ENCODE measurements at regions not wholly inside any gene's neighbourhood (a gene's known extent, or its start where the extent isn't known, plus 50 kb on each side); places are given as distances from the start of the nearest gene placed in this dataset.
A peak's percentile ranks its signal among the peaks of the same experiment; 100 is the strongest.

- Histone ChIP-seq H3K4me1 (peaks cover 0 to 3% (median 0%) of the 10 kb centered on the region in 4 donors), H3K9me3 (no peaks in the 10 kb centered on the region), H3K27ac (no peak overlapping the region), H3K27me3 (no peaks in the 10 kb centered on the region), H3K36me3 (no peaks in the 10 kb centered on the region), H3K4me3 (no peak overlapping the region)
- no peak for TF ChIP-seq POLR2A (IDR thresholded peaks at IDR 0.05)
- TF ChIP-seq, protein P1, sequence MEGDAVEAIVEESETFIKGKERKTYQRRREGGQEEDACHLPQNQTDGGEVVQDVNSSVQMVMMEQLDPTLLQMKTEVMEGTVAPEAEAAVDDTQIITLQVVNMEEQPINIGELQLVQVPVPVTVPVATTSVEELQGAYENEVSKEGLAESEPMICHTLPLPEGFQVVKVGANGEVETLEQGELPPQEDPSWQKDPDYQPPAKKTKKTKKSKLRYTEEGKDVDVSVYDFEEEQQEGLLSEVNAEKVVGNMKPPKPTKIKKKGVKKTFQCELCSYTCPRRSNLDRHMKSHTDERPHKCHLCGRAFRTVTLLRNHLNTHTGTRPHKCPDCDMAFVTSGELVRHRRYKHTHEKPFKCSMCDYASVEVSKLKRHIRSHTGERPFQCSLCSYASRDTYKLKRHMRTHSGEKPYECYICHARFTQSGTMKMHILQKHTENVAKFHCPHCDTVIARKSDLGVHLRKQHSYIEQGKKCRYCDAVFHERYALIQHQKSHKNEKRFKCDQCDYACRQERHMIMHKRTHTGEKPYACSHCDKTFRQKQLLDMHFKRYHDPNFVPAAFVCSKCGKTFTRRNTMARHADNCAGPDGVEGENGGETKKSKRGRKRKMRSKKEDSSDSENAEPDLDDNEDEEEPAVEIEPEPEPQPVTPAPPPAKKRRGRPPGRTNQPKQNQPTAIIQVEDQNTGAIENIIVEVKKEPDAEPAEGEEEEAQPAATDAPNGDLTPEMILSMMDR (IDR thresholded peaks at IDR 0.05): no peak
- intact Hi-C loops (cut with DNase I): no loop called here
- ATAC-seq: no peak
- no CpG with 5 or more reads among the region's 2 CpGs for WGBS (ENCODE audit: insufficient coverage, low coverage, low lambda C conversion rate, missing lambda C conversion rate)
- no peak for DNase-seq
These were observed 151.0 kb downstream of the C5orf15 start for GRCh38 chr5:133817456-133817855.

GRCh38 chr5:133816791-133817190, 151.6 kb downstream of the C5orf15 start:
- intact Hi-C loops (cut with DNase I): no loop called here
- 97% methylated on average over 4 of the region's 5 CpGs for WGBS (ENCODE audit: insufficient coverage, low coverage, low lambda C conversion rate, missing lambda C conversion rate)
- TF ChIP-seq POLR2A (IDR thresholded peaks at IDR 0.05): no peak
- TF ChIP-seq, protein P1 (IDR thresholded peaks at IDR 0.05): no peak

GRCh38 chr5:133814152-133814551, 154.3 kb downstream of the C5orf15 start:
- peak in 1 of 4 donors; percentile 18 for ATAC-seq
- no peaks in the 10 kb centered on the region for H3K27me3 ChIP-seq
- H3K9me3 ChIP-seq: no peaks in the 10 kb centered on the region
- no peaks in the 10 kb centered on the region for H3K36me3 ChIP-seq
- H3K4me1 ChIP-seq: no peaks in the 10 kb centered on the region
- no peak overlapping the region for H3K27ac ChIP-seq
- no peak for DNase-seq
- H3K4me3 ChIP-seq: no peak overlapping the region
- TF ChIP-seq, protein P1 (IDR thresholded peaks at IDR 0.05): no peak
- TF ChIP-seq POLR2A (IDR thresholded peaks at IDR 0.05): no peak
- 18% methylated on average over 4 of the region's 8 CpGs for WGBS (ENCODE audit: insufficient coverage, low coverage, low lambda C conversion rate, missing lambda C conversion rate)
- intact Hi-C loops (cut with DNase I): no loop called here

More at GRCh38 chr5:133816791-133817190, 151.6 kb downstream of the C5orf15 start:
- H3K4me1 ChIP-seq: peaks cover 0 to 3% (median 0%) of the 10 kb centered on the region in 4 donors
- no peak overlapping the region for H3K27ac ChIP-seq
- DNase-seq (no peak), ATAC-seq (no peak)
- no peaks in the 10 kb centered on the region for H3K27me3 ChIP-seq
- H3K9me3 ChIP-seq: no peaks in the 10 kb centered on the region
- no peak overlapping the region for H3K4me3 ChIP-seq
- H3K36me3 ChIP-seq: no peaks in the 10 kb centered on the region

- Histone ChIP-seq H3K27me3 (no peaks in the 10 kb centered on the region), H3K9me3 (no peaks in the 10 kb centered on the region), H3K27ac (no peak overlapping the region), H3K4me1 (no peaks in the 10 kb centered on the region), H3K4me3 (no peak overlapping the region), H3K36me3 (no peaks in the 10 kb centered on the region)
- TF ChIP-seq, protein P1 (IDR thresholded peaks at IDR 0.05): no peak
- TF ChIP-seq POLR2A (IDR thresholded peaks at IDR 0.05): no peak
- ATAC-seq (no peak), DNase-seq (peak in 1 of 3 donors; percentile 9)
- WGBS (ENCODE audit: insufficient coverage, low coverage, low lambda C conversion rate, missing lambda C conversion rate): 88% methylated on average over 3 of the region's 3 CpGs
- intact Hi-C loops (cut with DNase I): no loop called here
These were observed 157.3 kb downstream of the C5orf15 start for GRCh38 chr5:133811168-133811567.

DNA sequence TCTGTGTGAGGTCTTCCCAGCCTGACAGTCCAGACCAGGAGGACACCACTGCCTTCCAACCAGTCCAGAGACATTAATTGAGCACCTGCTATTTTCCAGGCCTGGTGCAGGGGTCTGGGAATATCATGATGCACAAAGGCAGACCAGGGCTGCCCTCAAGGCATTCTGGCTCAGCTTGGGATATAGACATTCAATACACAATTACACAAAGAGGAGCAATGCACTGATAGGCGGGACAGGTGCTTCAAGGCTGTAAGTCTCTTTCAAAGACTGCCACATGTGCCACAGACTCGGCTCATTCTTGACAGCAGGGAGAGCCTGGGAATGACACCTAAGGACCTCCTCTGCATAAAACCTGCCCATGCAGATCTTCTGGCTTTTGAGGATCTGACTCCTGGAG, 158.6 kb downstream of the C5orf15 start:
- DNase-seq: peak in 1 of 3 donors; percentile 2
- H3K4me3 ChIP-seq: no peak overlapping the region
- H3K27ac ChIP-seq: no peak overlapping the region
- no peaks in the 10 kb centered on the region for H3K36me3 ChIP-seq
- H3K9me3 ChIP-seq: no peaks in the 10 kb centered on the region
- no CpG with 5 or more reads among the region's 2 CpGs for WGBS (ENCODE audit: insufficient coverage, low coverage, low lambda C conversion rate, missing lambda C conversion rate)
- H3K4me1 ChIP-seq: no peaks in the 10 kb centered on the region
- no peak for TF ChIP-seq POLR2A (IDR thresholded peaks at IDR 0.05)
- TF ChIP-seq, protein P1 (IDR thresholded peaks at IDR 0.05): no peak
- H3K27me3 ChIP-seq: no peaks in the 10 kb centered on the region
- intact Hi-C loops (cut with DNase I): no loop called here
- no peak for ATAC-seq

Data from right lobe of liver (tissue), 6 donors.